Upper lobe of right lung (tissue), 1 donor: ENCODE measurements at regions not wholly inside any gene's neighbourhood (a gene's known extent, or its start where the extent isn't known, plus 50 kb on each side); places are given as distances from the start of the nearest gene placed in this dataset.
"Not testable (repeated sequence)": the region's sequence is repeated elsewhere in the genome, so short reads cannot be mapped to it uniquely, and the experiment has no call there.

Experiments used
- ATAC-seq: fragments of 200-7000 bp; cut with Tn5 transposase; one replicate; pipeline ENCODE4 v1.9.1; 2020; ENCODE audit warnings: mild to moderate bottlenecking, moderate library complexity
- DNase-seq: peaks from one replicate; pipeline ENCODE4 v3.0.0-alpha.2; 2020
- H3K27ac ChIP-seq: fragments of 200-600 bp; one replicate; pipeline ENCODE4 v1.8.0; 2022
- H3K27me3 ChIP-seq: fragments of 200-600 bp; one replicate; pipeline ENCODE4 v1.8.0; 2022; ENCODE audit warnings: mild to moderate bottlenecking
- H3K36me3 ChIP-seq: fragments of 200-600 bp; one replicate; pipeline ENCODE4 v1.8.0; 2022
- H3K4me1 ChIP-seq: fragments of 200-600 bp; one replicate; pipeline ENCODE4 v1.8.0; 2022
- H3K4me3 ChIP-seq: fragments of 200-600 bp; one replicate; pipeline ENCODE4 v1.8.0; 2022; ENCODE audit warnings: mild to moderate bottlenecking
- H3K9me3 ChIP-seq: fragments of 200-600 bp; one replicate; pipeline ENCODE4 v1.8.0; 2022
- intact Hi-C: fragments of 100-400 bp; cut with DNase I; formaldehyde crosslinking; loops from one replicate; pipeline ENCODE4 v1.11.0; 2022
- donor health status: DM: no; HTN: yes; CAD: no; lungs with severe emphysema.

GRCh38 chr1:83271834-83272233 lies 727.1 kb downstream of the TTLL7 start:
- H3K36me3 ChIP-seq, intact Hi-C loops: not testable (repeated sequence)

GRCh38 chr1:83270801-83271200 lies 728.1 kb downstream of the TTLL7 start:
- H3K9me3 ChIP-seq, H3K4me3 ChIP-seq, H3K4me1 ChIP-seq, H3K27ac ChIP-seq, H3K27me3 ChIP-seq, H3K36me3 ChIP-seq, ATAC-seq, DNase-seq, intact Hi-C loops: not testable (repeated sequence)

More at GRCh38 chr1:83271834-83272233, 727.1 kb downstream of the TTLL7 start:
- not testable (repeated sequence) for H3K27ac ChIP-seq, H3K27me3 ChIP-seq, H3K4me1 ChIP-seq, ATAC-seq, H3K4me3 ChIP-seq, DNase-seq, H3K9me3 ChIP-seq

- ATAC-seq, H3K27me3 ChIP-seq, H3K4me1 ChIP-seq, H3K36me3 ChIP-seq, H3K4me3 ChIP-seq, H3K9me3 ChIP-seq, DNase-seq, H3K27ac ChIP-seq, intact Hi-C loops: not testable (repeated sequence)
Measured at GRCh38 chr1:83263808-83264207, 735.1 kb downstream of the TTLL7 start.

- H3K4me1 ChIP-seq, intact Hi-C loops: not testable (repeated sequence)
Measured at GRCh38 chr1:83251687-83252086, 747.2 kb downstream of the TTLL7 start.

GRCh38 chr1:83246780-83247179 lies 752.2 kb downstream of the TTLL7 start:
- DNase-seq, H3K4me3 ChIP-seq, H3K36me3 ChIP-seq, H3K4me1 ChIP-seq, H3K9me3 ChIP-seq, H3K27me3 ChIP-seq, ATAC-seq, intact Hi-C loops, H3K27ac ChIP-seq: not testable (repeated sequence)

More at GRCh38 chr1:83251687-83252086, 747.2 kb downstream of the TTLL7 start:
- H3K36me3 ChIP-seq, ATAC-seq, DNase-seq, H3K9me3 ChIP-seq, H3K4me3 ChIP-seq, H3K27me3 ChIP-seq, H3K27ac ChIP-seq: not testable (repeated sequence)

GRCh38 chr1:83244832-83245231 lies 754.1 kb downstream of the TTLL7 start:
- intact Hi-C loops, ATAC-seq: not testable (repeated sequence)

GRCh38 chr1:83239568-83239967 lies 759.4 kb downstream of the TTLL7 start:
- ATAC-seq, H3K4me3 ChIP-seq, intact Hi-C loops, DNase-seq, H3K27me3 ChIP-seq, H3K27ac ChIP-seq, H3K9me3 ChIP-seq, H3K4me1 ChIP-seq, H3K36me3 ChIP-seq: not testable (repeated sequence)

More at GRCh38 chr1:83244832-83245231, 754.1 kb downstream of the TTLL7 start:
- not testable (repeated sequence) for H3K9me3 ChIP-seq, H3K36me3 ChIP-seq, H3K4me3 ChIP-seq, H3K4me1 ChIP-seq, H3K27me3 ChIP-seq, H3K27ac ChIP-seq, DNase-seq

- H3K36me3 ChIP-seq, H3K4me1 ChIP-seq, intact Hi-C loops, H3K27ac ChIP-seq, H3K9me3 ChIP-seq, H3K27me3 ChIP-seq, DNase-seq, H3K4me3 ChIP-seq, ATAC-seq: not testable (repeated sequence)
Measured at GRCh38 chr1:83238654-83239053, 760.3 kb downstream of the TTLL7 start.

- H3K4me1 ChIP-seq, ATAC-seq, H3K9me3 ChIP-seq, H3K27me3 ChIP-seq, DNase-seq, H3K36me3 ChIP-seq, H3K27ac ChIP-seq, intact Hi-C loops, H3K4me3 ChIP-seq: not testable (repeated sequence)
Measured at GRCh38 chr1:83219788-83220187, 779.1 kb downstream of the TTLL7 start.

GRCh38 chr1:83218036-83218716 lies 780.8 kb downstream of the TTLL7 start:
- H3K36me3 ChIP-seq, intact Hi-C loops, DNase-seq, H3K27ac ChIP-seq, H3K27me3 ChIP-seq, H3K4me3 ChIP-seq, H3K9me3 ChIP-seq, H3K4me1 ChIP-seq, ATAC-seq: not testable (repeated sequence)

GRCh38 chr1:83214317-83214716 lies 784.6 kb downstream of the TTLL7 start:
- DNase-seq, H3K36me3 ChIP-seq, H3K9me3 ChIP-seq, ATAC-seq, H3K27ac ChIP-seq, H3K4me1 ChIP-seq, H3K4me3 ChIP-seq, H3K27me3 ChIP-seq, intact Hi-C loops: not testable (repeated sequence)

GRCh38 chr1:83213648-83214047 lies 785.3 kb downstream of the TTLL7 start:
- H3K27ac ChIP-seq, H3K4me1 ChIP-seq, H3K36me3 ChIP-seq, H3K4me3 ChIP-seq, intact Hi-C loops, H3K27me3 ChIP-seq, DNase-seq, H3K9me3 ChIP-seq: not testable (repeated sequence)
- peak; percentile 60 for ATAC-seq

- intact Hi-C loops, H3K9me3 ChIP-seq, H3K4me3 ChIP-seq, H3K4me1 ChIP-seq, H3K27me3 ChIP-seq, H3K36me3 ChIP-seq, DNase-seq, H3K27ac ChIP-seq, ATAC-seq: not testable (repeated sequence)
Measured at GRCh38 chr1:83212033-83212432, 786.9 kb downstream of the TTLL7 start.

GRCh38 chr1:83208540-83208939 lies 790.4 kb downstream of the TTLL7 start:
- H3K27ac ChIP-seq, H3K4me3 ChIP-seq, H3K4me1 ChIP-seq, DNase-seq, intact Hi-C loops, H3K36me3 ChIP-seq, H3K27me3 ChIP-seq, ATAC-seq, H3K9me3 ChIP-seq: not testable (repeated sequence)

GRCh38 chr1:83194610-83195009 lies 804.3 kb downstream of the TTLL7 start:
- H3K4me1 ChIP-seq, DNase-seq, H3K4me3 ChIP-seq, H3K36me3 ChIP-seq, H3K27me3 ChIP-seq, H3K27ac ChIP-seq, intact Hi-C loops, H3K9me3 ChIP-seq, ATAC-seq: not testable (repeated sequence)
